HEK293T (cell line): ENCODE measurements at regions not wholly inside any gene's neighbourhood (a gene's known extent, or its start where the extent isn't known, plus 50 kb on each side); places are given as distances from the start of the nearest gene placed in this dataset.

Source experiments
- ARNT ChIP-seq: fragments of 450-650 bp; IDR thresholded peaks from 2 replicates; pipeline ENCODE4 v1.6.1; 2017; ENCODE audit warnings: mild to moderate bottlenecking
- FOXA1 ChIP-seq: fragments of 450-650 bp; IDR thresholded peaks from 2 replicates; pipeline ENCODE4 v1.6.1; 2016; ENCODE audit warnings: mild to moderate bottlenecking
- FOXK2 ChIP-seq: fragments of 450-650 bp; IDR thresholded peaks from 2 replicates; pipeline ENCODE4 v1.6.1; 2016; ENCODE audit warnings: mild to moderate bottlenecking
- FOXM1 ChIP-seq: fragments of 450-650 bp; IDR thresholded peaks from 2 replicates; pipeline ENCODE4 v1.6.1; 2017; ENCODE audit warnings: mild to moderate bottlenecking, borderline replicate concordance
- NFRKB ChIP-seq: fragments of 450-650 bp; IDR thresholded peaks from 2 replicates; pipeline ENCODE4 v1.6.1; 2016; ENCODE audit warnings: mild to moderate bottlenecking, moderate library complexity
- PKNOX1 ChIP-seq: fragments of 450-650 bp; IDR thresholded peaks from 2 replicates; pipeline ENCODE4 v1.6.1; 2016
- SP1 ChIP-seq: fragments of 450-650 bp; IDR thresholded peaks from 2 replicates; pipeline ENCODE4 v1.6.1; 2017
- SUZ12 ChIP-seq: fragments of 450-650 bp; IDR thresholded peaks from 2 replicates; pipeline ENCODE4 v1.6.1; 2016; ENCODE audit warnings: mild to moderate bottlenecking
- TARDBP ChIP-seq: fragments of 450-650 bp; IDR thresholded peaks from 2 replicates; pipeline ENCODE4 v1.6.1; 2016

GRCh38 chr2:237258116-237258515 is 155.8 kb downstream of the COL6A3 start:
- TF ChIP-seq SUZ12 (no peak), FOXK2 (no peak), TARDBP (no peak), ARNT (no peak), PKNOX1 (no peak), FOXA1 (no peak), SP1 (no peak), NFRKB (no peak), FOXM1 (no peak)
